Activated B cell treated with CpG ODN at 0.5 μM for 24 hours (primary cell): ENCODE measurements at regions not wholly inside any gene's neighbourhood (a gene's known extent, or its start where the extent isn't known, plus 50 kb on each side); places are given as distances from the start of the nearest gene placed in this dataset.
A peak's percentile ranks its signal among the peaks of the same experiment; 100 is the strongest.

Experiments used
- ATAC-seq: fragments of 200-7000 bp; cut with Tn5 transposase; one replicate; pipeline ENCODE4 v1.10.0; 2021; ENCODE audit warnings: low read depth, mild to moderate bottlenecking, moderate library complexity
- CTCF ChIA-PET: fragments of 350-600 bp; sonication (Branson Sonifier 250); formaldehyde crosslinking; loops from one replicate; lab custom pipeline; 2021; ENCODE audit warnings: antibody characterized with exemption; lab: Charles Lee
- POLR2A ChIA-PET: fragments of 350-600 bp; sonication (Branson Sonifier 250); formaldehyde crosslinking; loops from one replicate; lab custom pipeline; 2021; ENCODE audit warnings: antibody characterized with exemption; lab: Charles Lee
- DNase-seq: peaks from one replicate; pipeline ENCODE4 v3.0.0; 2022
- H3K27ac Mint-ChIP-seq: one replicate; pipeline ENCODE4 v1.8.0; 2020; ENCODE audit warnings: mixed read lengths
- H3K27me3 Mint-ChIP-seq: one replicate; pipeline ENCODE4 v1.8.0; 2021; ENCODE audit warnings: mixed read lengths
- H3K36me3 Mint-ChIP-seq: one replicate; pipeline ENCODE4 v1.8.0; 2021; ENCODE audit warnings: low read depth, mixed read lengths
- H3K4me1 Mint-ChIP-seq: one replicate; pipeline ENCODE4 v1.8.0; 2021; ENCODE audit warnings: mixed read lengths
- H3K4me3 Mint-ChIP-seq: one replicate; pipeline ENCODE4 v1.8.0; 2020; ENCODE audit warnings: mild to moderate bottlenecking, mixed read lengths
- H3K9me3 Mint-ChIP-seq: one replicate; pipeline ENCODE4 v1.8.0; 2020; ENCODE audit warnings: mixed read lengths
- intact Hi-C: fragments of 100-400 bp; cut with micrococcal nuclease; formaldehyde crosslinking; loops from one replicate; pipeline ENCODE4 v1.15.1; 2024
- TF ChIP-seq, protein P1 (sequence below): fragments of 200-600 bp; IDR thresholded peaks from one replicate; pipeline ENCODE4 v1.8.0; 2022; ENCODE audit warnings: antibody characterized with exemption, mild to moderate bottlenecking

DNA sequence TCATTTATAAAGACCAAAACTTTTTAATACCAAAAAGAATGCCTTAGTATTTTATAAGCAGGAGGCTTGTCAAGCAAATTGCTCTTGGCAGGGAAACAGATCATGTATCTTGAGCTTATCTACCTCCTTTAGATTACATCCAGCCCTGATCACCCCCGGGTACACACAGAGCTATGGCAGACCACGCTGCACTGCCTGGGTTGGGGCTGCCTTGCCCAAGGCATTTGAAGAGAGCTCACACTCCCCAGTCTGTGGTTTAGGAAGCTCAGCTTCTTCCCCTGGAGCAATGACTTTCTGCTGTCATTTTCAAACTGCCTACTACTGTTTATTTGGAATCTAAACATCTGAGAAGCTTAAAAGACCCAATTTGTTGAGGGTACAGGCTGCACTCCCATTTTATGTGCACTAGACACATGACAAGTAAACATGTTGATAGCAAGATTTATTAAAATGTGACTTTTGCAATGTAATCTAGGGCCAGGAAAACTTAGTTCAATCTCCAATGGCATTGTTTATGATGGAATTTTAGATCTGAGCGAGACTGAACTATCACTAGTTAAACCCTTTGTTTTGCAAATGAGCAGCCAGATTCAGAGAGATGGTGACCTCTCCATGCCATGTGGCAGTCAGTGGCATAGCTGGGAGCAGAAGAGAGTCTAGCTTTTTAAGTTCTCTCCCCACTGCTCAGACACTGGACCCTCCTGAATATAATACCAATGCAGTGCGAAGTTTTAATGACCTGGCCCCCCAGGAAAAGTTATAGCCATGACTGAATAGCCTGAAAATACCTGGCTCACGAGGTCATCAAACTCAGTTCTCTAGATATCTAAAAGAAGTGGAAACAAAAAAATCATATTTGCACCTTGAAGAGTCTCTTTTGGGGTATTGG is 214.9 kb downstream of the HLX start:
- ChIA-PET POLR2A (interaction anchor here (1.0 kb wide), 1 partner anchor 215 kb away, joined by 3 read pairs; the partner anchor contains the start of gene HLX), CTCF (no interaction called here)
- no peak for ATAC-seq
- H3K9me3 Mint-ChIP-seq = no peaks in the 10 kb centered on the region
- TF ChIP-seq, protein P1, sequence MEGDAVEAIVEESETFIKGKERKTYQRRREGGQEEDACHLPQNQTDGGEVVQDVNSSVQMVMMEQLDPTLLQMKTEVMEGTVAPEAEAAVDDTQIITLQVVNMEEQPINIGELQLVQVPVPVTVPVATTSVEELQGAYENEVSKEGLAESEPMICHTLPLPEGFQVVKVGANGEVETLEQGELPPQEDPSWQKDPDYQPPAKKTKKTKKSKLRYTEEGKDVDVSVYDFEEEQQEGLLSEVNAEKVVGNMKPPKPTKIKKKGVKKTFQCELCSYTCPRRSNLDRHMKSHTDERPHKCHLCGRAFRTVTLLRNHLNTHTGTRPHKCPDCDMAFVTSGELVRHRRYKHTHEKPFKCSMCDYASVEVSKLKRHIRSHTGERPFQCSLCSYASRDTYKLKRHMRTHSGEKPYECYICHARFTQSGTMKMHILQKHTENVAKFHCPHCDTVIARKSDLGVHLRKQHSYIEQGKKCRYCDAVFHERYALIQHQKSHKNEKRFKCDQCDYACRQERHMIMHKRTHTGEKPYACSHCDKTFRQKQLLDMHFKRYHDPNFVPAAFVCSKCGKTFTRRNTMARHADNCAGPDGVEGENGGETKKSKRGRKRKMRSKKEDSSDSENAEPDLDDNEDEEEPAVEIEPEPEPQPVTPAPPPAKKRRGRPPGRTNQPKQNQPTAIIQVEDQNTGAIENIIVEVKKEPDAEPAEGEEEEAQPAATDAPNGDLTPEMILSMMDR = no peak
- no peak overlapping the region for H3K4me3 Mint-ChIP-seq
- DNase-seq = no peak
- H3K27ac Mint-ChIP-seq = no peak overlapping the region
- no peaks in the 10 kb centered on the region for H3K27me3 Mint-ChIP-seq
- peaks cover 16% of the 10 kb centered on the region for H3K4me1 Mint-ChIP-seq
- intact Hi-C loops = loop anchor here (10.0 kb wide), 1 partner anchor 279 kb away; no protein-coding TSS in a partner anchor
- H3K36me3 Mint-ChIP-seq = no peaks in the 10 kb centered on the region

DNA sequence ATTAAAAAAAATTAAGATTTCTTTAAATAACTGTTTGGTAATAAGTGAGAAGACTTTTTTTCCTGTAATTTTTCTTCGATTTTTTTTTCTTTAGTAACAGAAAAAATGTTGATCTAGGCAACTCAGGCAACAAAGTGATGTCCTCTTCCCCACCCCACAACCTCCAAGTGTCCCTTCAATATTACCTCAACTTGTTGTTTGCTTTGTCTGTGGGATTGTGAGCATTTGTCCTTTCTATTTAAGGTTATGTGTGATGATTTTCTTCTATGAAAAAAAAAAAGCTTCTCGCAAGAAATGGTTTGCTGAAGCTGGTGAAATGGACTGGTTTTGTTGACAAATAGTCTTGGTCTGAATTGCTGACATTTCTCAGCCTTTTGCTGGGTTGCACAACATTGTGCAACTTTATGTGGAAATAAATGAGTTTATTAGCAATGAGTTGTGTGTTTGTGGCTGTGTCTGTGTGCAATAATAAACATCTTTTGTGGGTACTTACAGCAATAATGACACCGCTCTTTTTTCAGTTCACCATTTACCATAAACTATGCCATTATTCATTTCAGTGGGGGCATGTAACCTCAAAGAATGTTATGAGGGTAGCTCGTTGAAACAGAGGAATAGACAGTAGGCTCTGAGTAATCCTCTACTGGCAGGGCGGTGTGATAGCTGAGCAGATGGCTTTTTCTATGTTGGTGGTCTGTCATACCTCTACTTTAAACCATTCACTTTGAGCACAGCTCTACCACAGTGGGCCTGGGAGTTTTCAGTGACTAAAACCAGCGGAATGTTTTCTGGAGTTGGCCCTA is 218.4 kb downstream of the HLX start:
- Mint-ChIP-seq H3K27me3 (no peaks in the 10 kb centered on the region), H3K27ac (no peak overlapping the region), H3K4me3 (no peak overlapping the region), H3K4me1 (peaks cover 24% of the 10 kb centered on the region), H3K9me3 (no peaks in the 10 kb centered on the region), H3K36me3 (no peaks in the 10 kb centered on the region)
- ChIA-PET POLR2A (interaction anchor here (0.7 to 1.4 kb wide), 9 partner anchors 23 to 223 kb away, joined by 3 to 8 read pairs (median 4); partner anchors contain the start of gene HLX), CTCF (interaction anchor here (1.5 to 4.2 kb wide), 7 partner anchors 24 to 222 kb away, joined by 3 to 28 read pairs (median 13); partner anchors contain the start of gene HLX)
- intact Hi-C loops = loop anchor here (2.0 to 10.0 kb wide), 2 partner anchors 51 to 283 kb away; no protein-coding TSS in a partner anchor
- ATAC-seq = no peak
- TF ChIP-seq, protein P1 = no peak
- no peak for DNase-seq

DNA sequence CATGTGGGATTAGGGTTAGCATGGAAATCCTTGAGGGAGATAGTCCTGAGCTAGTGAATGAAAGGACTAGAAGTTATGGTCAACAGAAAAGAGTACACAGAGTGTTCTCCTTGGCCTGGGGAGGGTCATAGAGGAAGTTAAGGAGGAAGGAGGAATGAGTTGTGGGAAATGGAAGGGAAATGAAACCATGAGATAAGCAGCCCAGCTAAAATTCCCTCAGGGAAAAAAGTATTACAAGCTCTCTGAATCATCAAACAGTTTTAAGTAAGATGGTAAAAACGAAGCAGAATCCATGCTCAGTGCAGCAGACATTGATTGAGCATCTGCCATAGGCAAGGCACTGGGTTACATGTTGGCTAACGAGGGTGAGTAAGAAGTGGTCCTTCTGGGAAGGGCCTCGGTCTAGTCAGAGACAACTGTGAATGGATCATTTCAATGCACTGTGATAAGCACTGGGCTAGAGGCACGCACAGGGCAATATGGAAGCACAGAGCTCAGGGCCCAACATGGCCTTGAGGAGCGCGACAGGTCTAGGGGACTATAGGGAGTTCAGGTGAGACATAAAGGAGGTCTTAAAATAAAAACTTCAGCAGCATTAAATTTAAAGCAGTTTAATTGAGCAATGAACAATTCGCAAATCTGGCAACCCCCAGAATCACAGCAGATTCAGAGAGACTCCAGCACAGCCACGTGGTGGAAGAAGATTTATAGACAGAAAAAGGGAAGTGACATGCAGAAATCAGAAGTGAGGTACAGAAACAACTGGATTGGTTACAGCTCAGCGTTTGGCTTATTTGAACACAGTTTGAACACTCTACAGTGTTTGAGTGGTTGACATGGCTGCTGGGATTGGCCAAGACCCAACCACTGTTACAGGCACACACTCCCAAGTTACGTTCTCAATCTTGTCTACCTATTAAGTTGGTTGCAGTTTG is 219.5 kb downstream of the HLX start:
- DNase-seq (no peak), ATAC-seq (peak; percentile 69)
- Mint-ChIP-seq H3K4me3 (peak overlapping the region; percentile 19), H3K4me1 (peaks cover 24% of the 10 kb centered on the region), H3K27me3 (no peaks in the 10 kb centered on the region), H3K27ac (peak overlapping the region; percentile 73), H3K36me3 (no peaks in the 10 kb centered on the region), H3K9me3 (no peaks in the 10 kb centered on the region)
- ChIA-PET CTCF (interaction anchor here (0.6 to 4.2 kb wide), 12 partner anchors 25 to 337 kb away, joined by 3 to 28 read pairs (median 7); partner anchors contain the start of gene HLX), POLR2A (interaction anchor here (0.7 to 1.4 kb wide), 9 partner anchors 24 to 221 kb away, joined by 3 to 8 read pairs (median 4); partner anchors contain the start of gene HLX)
- intact Hi-C loops = loop anchor here (1.0 to 10.0 kb wide), 6 partner anchors 29 to 284 kb away; no protein-coding TSS in a partner anchor
- TF ChIP-seq, protein P1 = no peak

DNA sequence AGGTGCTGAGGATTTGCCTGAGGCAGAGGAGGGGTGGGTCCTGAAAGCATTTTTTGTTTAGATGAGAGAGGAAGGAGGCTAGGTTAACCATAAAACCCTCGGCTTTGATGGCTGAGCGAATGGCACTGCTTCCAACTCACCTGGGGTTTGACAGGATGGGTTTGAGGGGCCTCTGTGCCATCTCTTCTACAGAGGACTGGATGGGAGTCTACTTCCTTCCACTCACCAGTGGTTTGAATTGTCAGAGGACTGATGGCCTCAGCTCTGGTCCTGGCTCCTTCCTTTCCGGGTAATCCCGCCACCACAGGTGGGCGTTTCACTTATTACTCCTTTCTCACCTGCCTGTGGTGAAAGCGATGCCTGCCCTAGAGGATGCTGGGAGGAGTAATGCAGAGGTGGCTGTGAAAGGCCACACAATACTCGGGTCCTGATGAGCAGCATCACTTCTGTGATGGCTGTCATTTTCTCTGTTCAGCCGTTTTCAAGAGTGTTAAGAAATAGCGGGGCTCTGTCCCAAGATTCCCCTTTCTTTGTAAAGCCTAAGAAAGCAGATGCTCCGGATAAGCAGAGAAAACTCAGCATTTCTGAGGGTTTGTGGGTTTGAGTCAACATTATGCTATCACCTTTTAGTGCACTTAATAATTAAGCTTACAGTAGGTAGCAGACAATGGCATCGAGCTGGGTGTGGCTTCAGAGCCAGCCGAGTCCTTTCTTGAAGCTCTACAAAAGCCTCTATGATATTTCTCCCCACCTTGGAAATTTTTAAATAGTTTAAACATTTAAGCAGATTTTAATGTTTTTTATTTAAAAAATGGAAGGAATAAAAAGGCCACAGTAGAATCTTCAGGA is 220.7 kb downstream of the HLX start:
- peak overlapping the region; percentile 73 for H3K27ac Mint-ChIP-seq
- DNase-seq (no peak), ATAC-seq (no peak)
- POLR2A ChIA-PET = no interaction called here
- H3K4me1 Mint-ChIP-seq = peaks cover 25% of the 10 kb centered on the region
- intact Hi-C loops = loop anchor here (1.0 to 10.0 kb wide), 7 partner anchors 31 to 285 kb away; no protein-coding TSS in a partner anchor
- H3K36me3 Mint-ChIP-seq = no peaks in the 10 kb centered on the region
- no peak overlapping the region for H3K4me3 Mint-ChIP-seq
- CTCF ChIA-PET = interaction anchor here (0.6 to 4.2 kb wide), 7 partner anchors 87 to 336 kb away, joined by 3 to 28 read pairs (median 12); partner anchors contain the start of gene HLX
- no peaks in the 10 kb centered on the region for H3K9me3 Mint-ChIP-seq
- TF ChIP-seq, protein P1 = no peak
- no peaks in the 10 kb centered on the region for H3K27me3 Mint-ChIP-seq
